Aorta (tissue), 5 donors: ENCODE measurements at regions not wholly inside any gene's neighbourhood (a gene's known extent, or its start where the extent isn't known, plus 50 kb on each side); places are given as distances from the start of the nearest gene placed in this dataset.
A peak's percentile ranks its signal among the peaks of the same experiment; 100 is the strongest.

Experiments
- ATAC-seq: fragments of 200-7000 bp; cut with Tn5 transposase; one replicate; pipeline ENCODE4 v1.9.1; 2022; ENCODE audit warnings: moderate library complexity; ENCODE audit not compliant: low FRiP score
- DNase-seq, 2 donors: peaks; one replicate each; pipeline ENCODE4 v3.0.0-alpha.2; 2020
- H3K27ac ChIP-seq, 2 donors: one replicate each; pipeline ENCODE4 v1.5.1; 2013; ENCODE audit warnings: low read length in 2 of 2, mild to moderate bottlenecking in 2 of 2, moderate library complexity in 2 of 2, control low read depth in 1 of 2, inconsistent platforms in 1 of 2, low read depth in 1 of 2
- H3K27me3 ChIP-seq, 2 donors: one replicate each; pipeline ENCODE4 v1.6.1; 2013; ENCODE audit warnings: control low read depth in 1 of 2, low read length in 1 of 2, mild to moderate bottlenecking in 1 of 2, moderate library complexity in 1 of 2; ENCODE audit not compliant: insufficient read depth in 2 of 2, control insufficient read depth in 1 of 2
- H3K36me3 ChIP-seq, 2 donors: one replicate each; pipeline ENCODE4 v1.6.1; 2013; ENCODE audit warnings: control low read depth in 1 of 2, low read length in 1 of 2, mild to moderate bottlenecking in 1 of 2; ENCODE audit not compliant: insufficient read depth in 2 of 2, control insufficient read depth in 1 of 2
- H3K4me1 ChIP-seq, 2 donors: one replicate each; pipeline ENCODE4 v1.6.1; 2013; ENCODE audit warnings: low read length in 2 of 2, control low read depth in 1 of 2, mild to moderate bottlenecking in 1 of 2, moderate library complexity in 1 of 2; ENCODE audit not compliant: insufficient read depth in 2 of 2, control insufficient read depth in 1 of 2
- H3K4me3 ChIP-seq, 2 donors: one replicate each; pipeline ENCODE4 v1.5.1; 2013; ENCODE audit warnings: low read length in 2 of 2, control low read depth in 1 of 2, mild to moderate bottlenecking in 1 of 2
- H3K9me3 ChIP-seq: one replicate; pipeline ENCODE4 v1.6.1; 2013; ENCODE audit warnings: mild to moderate bottlenecking, low read length; ENCODE audit not compliant: control insufficient read depth
- WGBS, 2 donors: extraction: QIAGEN DNeasy Blood & Tissue Kit; methylation state at CpG; one replicate each; pipeline ENCODE4 v1.1.7; 2013; 5-methylcytosine and 5-hydroxymethylcytosine counted together
- intact Hi-C, 2 donors: fragments of 100-400 bp; cut with DNase I; formaldehyde crosslinking; loops; one replicate each; pipeline versions ENCODE4 v1.14.2 to v1.15.0; 2022
- donor health status: healthy with polysubstance abuse.
- donor health status: Bipolar disorder and iron deficiency.
- donor health status: DM: no; HTN: no; CAD: no.
- donor health status: DM: no; HTN: no; CAD: no.
- donor health status: DM: yes; HTN: yes; CAD: no.

GRCh38 chr4:3701736-3702560, 64.2 kb upstream of the ADRA2C start:
- Histone ChIP-seq H3K4me1 (no peaks in the 10 kb centered on the region), H3K36me3 (no peaks in the 10 kb centered on the region), H3K9me3 (peaks cover 4% of the 10 kb centered on the region), H3K27me3 (no peaks in the 10 kb centered on the region), H3K4me3 (no peak overlapping the region), H3K27ac (no peak overlapping the region)
- DNase-seq (peak in 1 of 2 donors; percentile 59), ATAC-seq (no peak)
- 65 to 66% methylated on average over 29 of the region's 29 CpGs for WGBS, 2 donors
- intact Hi-C loops = no loop called here

- intact Hi-C loops = no loop called here
- Histone ChIP-seq H3K36me3 (no peaks in the 10 kb centered on the region), H3K4me3 (no peak overlapping the region), H3K27ac (no peak overlapping the region), H3K27me3 (no peaks in the 10 kb centered on the region), H3K9me3 (peaks cover 8% of the 10 kb centered on the region), H3K4me1 (no peaks in the 10 kb centered on the region)
- DNase-seq (peak; percentile 51 to 81), ATAC-seq (peak; percentile 44)
- WGBS, 2 donors = 11 to 12% methylated on average over 12 of the region's 12 CpGs
These were observed 64.9 kb upstream of the ADRA2C start for GRCh38 chr4:3701271-3701734.

GRCh38 chr4:3700736-3701135, 65.4 kb upstream of the ADRA2C start:
- Histone ChIP-seq H3K27me3 (no peaks in the 10 kb centered on the region), H3K4me3 (no peak overlapping the region), H3K4me1 (no peaks in the 10 kb centered on the region), H3K9me3 (peaks cover 10% of the 10 kb centered on the region), H3K27ac (no peak overlapping the region), H3K36me3 (no peaks in the 10 kb centered on the region)
- no peak for ATAC-seq
- peak; percentile 41 to 42 for DNase-seq
- intact Hi-C loops = no loop called here
- 88 to 91% methylated on average over 10 of the region's 10 CpGs for WGBS, 2 donors

GRCh38 chr4:3700223-3700622, 66.0 kb upstream of the ADRA2C start:
- 84% methylated on average over 6 of the region's 6 CpGs for WGBS, 2 donors
- peaks cover 10% of the 10 kb centered on the region for H3K9me3 ChIP-seq
- H3K4me1 ChIP-seq = no peaks in the 10 kb centered on the region
- no peaks in the 10 kb centered on the region for H3K27me3 ChIP-seq
- no peak for ATAC-seq
- intact Hi-C loops = no loop called here
- H3K36me3 ChIP-seq = no peaks in the 10 kb centered on the region
- no peak overlapping the region for H3K4me3 ChIP-seq
- H3K27ac ChIP-seq = no peak overlapping the region
- DNase-seq = peak; percentile 23

- H3K4me3 ChIP-seq = no peak overlapping the region
- ATAC-seq (no peak), DNase-seq (peak; percentile 24 to 61)
- peaks cover 10% of the 10 kb centered on the region for H3K9me3 ChIP-seq
- no peaks in the 10 kb centered on the region for H3K36me3 ChIP-seq
- intact Hi-C loops = no loop called here
- WGBS, 2 donors = 81 to 83% methylated on average over 13 of the region's 13 CpGs
- no peaks in the 10 kb centered on the region for H3K4me1 ChIP-seq
- no peaks in the 10 kb centered on the region for H3K27me3 ChIP-seq
- no peak overlapping the region for H3K27ac ChIP-seq
These were observed 66.5 kb upstream of the ADRA2C start for GRCh38 chr4:3699678-3700077.

GRCh38 chr4:3699261-3699660, 66.9 kb upstream of the ADRA2C start:
- WGBS, 2 donors = 80% methylated on average over 6 of the region's 6 CpGs
- Histone ChIP-seq H3K9me3 (peaks cover 10% of the 10 kb centered on the region), H3K27ac (no peak overlapping the region), H3K4me1 (no peaks in the 10 kb centered on the region), H3K27me3 (no peaks in the 10 kb centered on the region), H3K36me3 (no peaks in the 10 kb centered on the region), H3K4me3 (no peak overlapping the region)
- intact Hi-C loops = no loop called here
- DNase-seq (peak; percentile 12 to 44), ATAC-seq (no peak)

- H3K4me1 ChIP-seq = no peaks in the 10 kb centered on the region
- DNase-seq = no peak
- intact Hi-C loops = no loop called here
- H3K27ac ChIP-seq = no peak overlapping the region
- ATAC-seq = no peak
- H3K27me3 ChIP-seq = no peaks in the 10 kb centered on the region
- H3K4me3 ChIP-seq = no peak overlapping the region
- WGBS, 2 donors = 95 to 97% methylated on average over 1 of the region's 1 CpG
- H3K9me3 ChIP-seq = peaks cover 10% of the 10 kb centered on the region
- H3K36me3 ChIP-seq = no peaks in the 10 kb centered on the region
These were observed 69.2 kb upstream of the ADRA2C start for GRCh38 chr4:3697033-3697432.

GRCh38 chr4:3690551-3691152, 75.5 kb upstream of the ADRA2C start:
- peak; percentile 31 to 45 for DNase-seq
- no peak overlapping the region for H3K4me3 ChIP-seq
- no peaks in the 10 kb centered on the region for H3K36me3 ChIP-seq
- H3K9me3 ChIP-seq = no peaks in the 10 kb centered on the region
- intact Hi-C loops = no loop called here
- no peak overlapping the region for H3K27ac ChIP-seq
- ATAC-seq = peak; percentile 51
- no peaks in the 10 kb centered on the region for H3K27me3 ChIP-seq
- 91 to 92% methylated on average over 22 of the region's 22 CpGs for WGBS, 2 donors
- H3K4me1 ChIP-seq = no peaks in the 10 kb centered on the region
